BJ (cell line): ENCODE measurements at regions not wholly inside any gene's neighbourhood (a gene's known extent, or its start where the extent isn't known, plus 50 kb on each side); places are given as distances from the start of the nearest gene placed in this dataset.

Experiments used
- CTCF ChIA-PET: fragments of 350-600 bp; formaldehyde crosslinking; extraction: SDS; loops from one replicate; lab custom pipeline; 2021; ENCODE audit warnings: antibody characterized with exemption, inconsistent platforms; lab: Yijun Ruan, JAX
- POLR2A ChIA-PET: fragments of 300-600 bp; sonication (Branson Sonifier 250); formaldehyde crosslinking; extraction: SDS; loops from one replicate; lab custom pipeline; 2021; ENCODE audit warnings: antibody characterized with exemption; lab: Charles Lee
- DNase-seq: peaks from one replicate; pipeline ENCODE4 v3.0.0-alpha.2; 2011; ENCODE audit warnings: low read depth
- H3K27me3 ChIP-seq: 2 replicates; pipeline ENCODE4 v1.6.0; 2011; ENCODE audit warnings: low read length; ENCODE audit not compliant: control insufficient read depth, insufficient read depth
- H3K36me3 ChIP-seq: 2 replicates; pipeline ENCODE4 v1.5.1; 2011; ENCODE audit warnings: low read length; ENCODE audit not compliant: control insufficient read depth, insufficient read depth
- H3K4me3 ChIP-seq: 2 replicates; pipeline ENCODE4 v1.5.1; 2011; ENCODE audit warnings: low read depth, mild to moderate bottlenecking, control low read depth, low read length
- CTCF ChIP-seq: IDR thresholded peaks from 2 replicates; pipeline ENCODE4 v1.5.1; 2011; ENCODE audit warnings: low read depth, mild to moderate bottlenecking, control low read depth, inconsistent platforms, low read length, moderate library complexity; ENCODE audit not compliant: insufficient read depth

GRCh38 chr5:5622806-5623205 is 200.3 kb downstream of the ICE1 start:
- no peak for DNase-seq
- ChIA-PET POLR2A (no interaction called here), CTCF (no interaction called here)
- Histone ChIP-seq H3K27me3 (no peaks in the 10 kb centered on the region), H3K36me3 (no peaks in the 10 kb centered on the region), H3K4me3 (no peak overlapping the region)
- no peak for TF ChIP-seq CTCF

- POLR2A ChIA-PET: no interaction called here
- Histone ChIP-seq H3K27me3 (no peaks in the 10 kb centered on the region), H3K4me3 (no peak overlapping the region), H3K36me3 (no peaks in the 10 kb centered on the region)
- no peak for TF ChIP-seq CTCF
- CTCF ChIA-PET: interaction anchor here (0.5 kb wide), 1 partner anchor 1167 kb away, joined by 3 read pairs; no protein-coding TSS in a partner anchor
- no peak for DNase-seq
Observed at GRCh38 chr5:5619546-5619945, 197.1 kb downstream of the ICE1 start.

GRCh38 chr5:5617024-5617423 is 194.5 kb downstream of the ICE1 start:
- H3K36me3 ChIP-seq: no peaks in the 10 kb centered on the region
- no peak overlapping the region for H3K4me3 ChIP-seq
- H3K27me3 ChIP-seq: no peaks in the 10 kb centered on the region
- CTCF ChIA-PET: no interaction called here
- POLR2A ChIA-PET: no interaction called here
- DNase-seq: no peak
- TF ChIP-seq CTCF: no peak

GRCh38 chr5:5616247-5616895 is 193.9 kb downstream of the ICE1 start:
- ChIA-PET POLR2A (no interaction called here), CTCF (no interaction called here)
- no peak for TF ChIP-seq CTCF
- H3K27me3 ChIP-seq: no peaks in the 10 kb centered on the region
- no peaks in the 10 kb centered on the region for H3K36me3 ChIP-seq
- H3K4me3 ChIP-seq: no peak overlapping the region
- no peak for DNase-seq

- Histone ChIP-seq H3K4me3 (no peak overlapping the region), H3K36me3 (no peaks in the 10 kb centered on the region), H3K27me3 (no peaks in the 10 kb centered on the region)
- POLR2A ChIA-PET: no interaction called here
- CTCF ChIA-PET: no interaction called here
- DNase-seq: no peak
- TF ChIP-seq CTCF: no peak
Observed at GRCh38 chr5:5615569-5615968, 193.1 kb downstream of the ICE1 start.
